ENCODE measurements at regions not wholly inside any gene's neighbourhood (a gene's known extent, or its start where the extent isn't known, plus 50 kb on each side); places are given as distances from the start of the nearest gene placed in this dataset.

DNA sequence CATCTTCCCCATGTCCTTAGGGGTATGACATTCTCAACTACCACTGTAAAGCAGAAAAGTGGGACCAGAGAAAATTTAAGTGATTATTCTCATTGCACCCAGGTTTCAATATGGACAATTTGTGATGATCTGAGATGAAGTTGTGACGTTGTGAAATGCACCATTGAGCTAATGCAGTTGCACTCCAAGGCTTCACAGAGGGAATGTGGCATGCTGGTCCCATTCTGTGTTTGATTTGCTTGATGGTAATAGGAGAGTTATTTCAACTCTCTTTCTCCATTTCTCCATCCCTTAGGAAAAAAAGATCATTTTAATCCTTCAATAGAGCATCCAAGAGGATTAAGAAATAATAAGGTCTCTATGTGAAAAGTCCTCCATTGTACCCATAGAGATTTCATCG, 136.6 kb downstream of the SLC30A10 start:
- TF ChIP-seq POLR2A (IDR thresholded peaks at IDR 0.05): no peak
- TF ChIP-seq, protein P1, sequence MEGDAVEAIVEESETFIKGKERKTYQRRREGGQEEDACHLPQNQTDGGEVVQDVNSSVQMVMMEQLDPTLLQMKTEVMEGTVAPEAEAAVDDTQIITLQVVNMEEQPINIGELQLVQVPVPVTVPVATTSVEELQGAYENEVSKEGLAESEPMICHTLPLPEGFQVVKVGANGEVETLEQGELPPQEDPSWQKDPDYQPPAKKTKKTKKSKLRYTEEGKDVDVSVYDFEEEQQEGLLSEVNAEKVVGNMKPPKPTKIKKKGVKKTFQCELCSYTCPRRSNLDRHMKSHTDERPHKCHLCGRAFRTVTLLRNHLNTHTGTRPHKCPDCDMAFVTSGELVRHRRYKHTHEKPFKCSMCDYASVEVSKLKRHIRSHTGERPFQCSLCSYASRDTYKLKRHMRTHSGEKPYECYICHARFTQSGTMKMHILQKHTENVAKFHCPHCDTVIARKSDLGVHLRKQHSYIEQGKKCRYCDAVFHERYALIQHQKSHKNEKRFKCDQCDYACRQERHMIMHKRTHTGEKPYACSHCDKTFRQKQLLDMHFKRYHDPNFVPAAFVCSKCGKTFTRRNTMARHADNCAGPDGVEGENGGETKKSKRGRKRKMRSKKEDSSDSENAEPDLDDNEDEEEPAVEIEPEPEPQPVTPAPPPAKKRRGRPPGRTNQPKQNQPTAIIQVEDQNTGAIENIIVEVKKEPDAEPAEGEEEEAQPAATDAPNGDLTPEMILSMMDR (IDR thresholded peaks at IDR 0.05): no peak

All from lower leg skin (tissue), 3 donors.